GM23338 (cell line): ENCODE measurements at regions not wholly inside any gene's neighbourhood (a gene's known extent, or its start where the extent isn't known, plus 50 kb on each side); places are given as distances from the start of the nearest gene placed in this dataset.

Experiments used
- CREB1 ChIP-seq: fragments of 250-450 bp; sonication (Bioruptor Pico); IDR thresholded peaks from 2 replicates; pipeline ENCODE4 v1.5.0; 2020; ENCODE audit warnings: low read depth, mild to moderate bottlenecking, moderate library complexity
- CTCF ChIP-seq, 2 experiments: fragments of 200-600 bp in 1 of 2; sonication (generic) in 1 of 2; conservative IDR thresholded peaks; 2 replicates each; pipeline versions ENCODE4 v1.5.1 to v1.6.1; 2016 to 2017; ENCODE audit warnings: antibody characterized with exemption in 2 of 2, low read depth in 2 of 2, mild to moderate bottlenecking in 2 of 2, moderate library complexity in 1 of 2
- ETS1 ChIP-seq: IDR thresholded peaks from 2 replicates; pipeline ENCODE4 v1.6.1; 2016; ENCODE audit warnings: antibody characterized with exemption
- EZH2 ChIP-seq: fragments of 200-600 bp; sonication (generic); IDR thresholded peaks from one replicate; pipeline ENCODE4 v1.8.0; 2017; ENCODE audit warnings: antibody characterized with exemption, mild to moderate bottlenecking, low read depth; ENCODE audit not compliant: unreplicated experiment
- POLR2AphosphoS5 ChIP-seq: IDR thresholded peaks from 2 replicates; pipeline ENCODE4 v1.6.1; 2016; ENCODE audit warnings: antibody characterized with exemption, low read depth

DNA sequence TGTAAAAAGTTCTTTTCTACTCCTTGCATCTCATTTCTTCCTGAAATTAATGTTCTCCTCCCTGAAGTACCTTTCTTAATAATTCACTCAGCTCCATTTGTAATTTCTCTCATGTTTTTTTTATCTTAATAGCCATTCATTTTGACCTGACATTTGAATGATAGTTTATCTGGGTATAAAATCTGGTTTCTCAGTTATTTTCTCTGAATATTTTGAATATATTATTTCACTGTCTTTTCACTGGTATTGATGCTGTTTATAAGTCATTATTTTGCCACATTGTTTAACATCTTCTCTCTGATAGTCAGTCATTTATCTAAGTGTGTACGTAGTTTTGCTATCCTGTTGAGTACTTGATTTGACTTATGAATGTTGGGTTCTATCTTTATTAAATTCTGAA is 68.8 kb upstream of the ARHGAP18 start:
- no peak for TF ChIP-seq CTCF (conservative IDR thresholded peaks at IDR 0.05; ENCODE audit: low read depth in 2 of 2)
- TF ChIP-seq POLR2AphosphoS5 = no peak
- TF ChIP-seq ETS1 = no peak
- TF ChIP-seq CREB1 = no peak
- no peak for TF ChIP-seq EZH2
